ENCODE measurements at regions not wholly inside any gene's neighbourhood (a gene's known extent, or its start where the extent isn't known, plus 50 kb on each side); places are given as distances from the start of the nearest gene placed in this dataset.

DNA sequence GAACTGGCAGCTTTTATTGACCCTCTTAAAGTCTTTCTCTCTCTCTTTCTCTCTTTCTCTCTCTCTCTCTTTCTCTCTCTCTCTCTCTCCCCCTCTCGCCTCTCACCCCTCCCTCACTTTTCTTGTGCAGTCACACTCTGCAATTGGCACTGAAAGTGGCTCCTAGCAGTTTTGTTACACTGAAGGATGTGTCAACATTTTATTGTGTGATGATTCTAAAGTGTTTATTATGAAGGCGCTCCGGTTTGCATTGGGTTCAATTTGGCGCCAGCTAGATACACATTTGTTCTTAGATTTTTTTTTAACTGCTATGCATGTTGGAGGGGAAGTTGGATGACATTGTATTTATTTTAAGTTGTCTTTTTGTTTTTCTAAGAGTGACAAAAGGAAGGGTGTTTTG is 64.0 kb upstream of the CHRM3 start:
- no peak for DNase-seq (ENCODE audit: low spot score)

DNA sequence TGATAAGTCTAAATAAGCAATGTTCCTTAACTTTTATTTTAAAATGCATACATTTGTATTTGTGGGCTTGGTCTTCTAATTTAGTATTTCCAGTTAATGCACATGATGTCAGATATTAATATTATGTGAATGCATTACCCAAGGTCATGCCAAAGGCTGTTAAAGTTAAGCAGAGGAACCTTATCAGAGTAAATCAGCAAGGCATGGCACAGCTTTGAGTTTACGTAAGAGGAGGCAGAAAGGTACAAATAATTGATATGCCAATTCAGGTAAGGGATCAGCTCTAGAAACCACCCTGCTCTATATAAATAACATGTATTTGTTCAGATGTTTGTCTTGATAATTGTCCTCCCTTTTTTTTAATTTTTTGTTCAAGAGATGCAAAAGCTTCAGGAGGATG is 64.5 kb upstream of the CHRM3 start:
- DNase-seq (ENCODE audit: low spot score), result no peak

DNA sequence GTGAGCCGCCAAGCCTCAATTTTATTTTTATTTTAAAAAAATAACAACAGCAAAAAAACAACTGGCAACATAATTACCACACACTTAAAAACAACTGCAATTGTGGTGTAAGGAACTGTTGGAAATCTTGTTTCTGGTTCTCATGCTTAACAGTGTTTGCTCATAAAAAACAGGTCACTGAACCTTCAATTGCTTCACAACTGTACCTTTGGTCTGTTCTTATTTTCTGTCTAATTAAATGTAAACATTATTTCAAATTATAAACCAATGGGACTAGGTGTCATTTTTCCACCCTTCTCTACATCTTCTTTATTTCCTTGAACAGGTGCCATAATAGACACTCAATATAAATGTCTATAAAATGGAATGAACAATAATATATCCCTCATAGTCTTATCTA is 68.4 kb upstream of the CHRM3 start:
- DNase-seq (ENCODE audit: low spot score), result no peak

DNA sequence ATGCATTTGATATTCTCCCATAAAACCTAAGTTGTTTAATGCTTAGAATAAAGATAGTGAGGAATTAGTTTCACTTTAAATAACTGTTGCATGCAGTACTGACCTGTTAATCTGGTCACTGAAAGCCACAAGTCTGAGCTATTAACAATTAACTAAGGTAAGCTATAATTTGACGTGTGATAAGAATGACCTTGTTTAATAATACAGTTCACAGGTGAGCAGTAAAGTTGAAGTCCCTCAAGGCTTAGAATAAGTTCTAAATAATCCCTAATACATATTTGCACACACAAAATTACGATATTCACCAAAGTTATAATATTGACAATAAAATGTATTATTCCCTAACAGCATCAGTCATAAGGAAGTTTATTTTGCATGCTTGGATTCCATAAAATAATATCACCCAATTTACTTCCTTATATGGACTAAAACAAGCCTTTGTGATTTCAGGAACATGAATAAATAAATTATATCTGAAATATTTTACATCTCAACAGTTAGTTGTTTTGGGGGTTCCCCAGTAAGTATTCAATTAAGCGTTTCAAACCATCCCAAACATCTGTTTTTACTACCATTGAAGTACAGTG is 70.6 kb upstream of the CHRM3 start:
- DNase-seq (ENCODE audit: low spot score), result no peak

DNA sequence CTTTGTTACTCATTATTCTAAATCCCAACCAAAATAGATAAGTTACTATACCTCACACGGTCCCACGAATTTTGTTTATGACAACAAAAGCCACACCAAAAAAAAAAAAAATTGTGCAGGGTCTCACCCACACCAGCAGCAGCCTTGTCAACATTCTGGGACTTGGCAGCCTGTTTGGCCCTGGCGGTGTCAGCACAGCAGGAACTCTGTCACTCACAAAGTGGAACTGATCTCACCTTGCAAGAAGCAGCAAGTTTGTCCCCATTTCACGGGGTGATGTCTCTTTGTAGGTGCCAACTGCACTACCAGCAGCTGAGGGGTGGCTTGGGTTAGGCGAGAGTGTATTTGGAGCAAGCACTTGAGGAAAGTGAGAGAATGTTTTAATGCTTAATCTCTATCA is 75.0 kb upstream of the CHRM3 start:
- DNase-seq (ENCODE audit: low spot score), result no peak

DNA sequence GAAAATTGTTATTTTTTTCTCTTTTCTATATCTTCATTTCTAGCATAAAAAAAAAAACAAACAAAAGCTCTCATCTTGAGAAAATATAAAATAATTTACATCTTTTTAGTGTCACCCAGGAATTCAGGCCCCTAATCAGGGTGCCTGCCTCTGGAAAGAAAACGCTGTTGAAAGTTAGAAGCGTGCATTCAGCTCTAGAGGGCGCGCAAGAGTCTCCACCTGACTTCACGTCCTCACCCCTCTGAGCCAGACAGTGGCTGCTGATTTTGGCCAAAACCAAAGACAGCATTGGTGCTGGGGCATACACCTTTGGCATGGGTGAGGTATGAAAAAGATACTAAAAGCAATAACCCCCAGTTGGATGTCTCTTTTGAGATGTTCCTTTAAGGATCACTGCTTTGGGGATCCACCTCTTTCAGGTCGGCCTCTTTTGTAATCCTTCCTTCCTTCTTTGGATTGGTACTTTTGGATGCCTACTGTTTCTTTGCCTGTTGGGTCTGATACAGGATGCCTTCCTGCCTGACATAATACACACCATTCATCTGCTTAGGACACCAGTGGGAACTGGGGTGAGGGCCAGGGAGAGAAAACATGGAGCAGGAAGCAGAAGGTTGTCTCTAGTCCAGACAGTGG is 77.6 kb upstream of the CHRM3 start:
- DNase-seq (ENCODE audit: low spot score), result peak; percentile 21

DNA sequence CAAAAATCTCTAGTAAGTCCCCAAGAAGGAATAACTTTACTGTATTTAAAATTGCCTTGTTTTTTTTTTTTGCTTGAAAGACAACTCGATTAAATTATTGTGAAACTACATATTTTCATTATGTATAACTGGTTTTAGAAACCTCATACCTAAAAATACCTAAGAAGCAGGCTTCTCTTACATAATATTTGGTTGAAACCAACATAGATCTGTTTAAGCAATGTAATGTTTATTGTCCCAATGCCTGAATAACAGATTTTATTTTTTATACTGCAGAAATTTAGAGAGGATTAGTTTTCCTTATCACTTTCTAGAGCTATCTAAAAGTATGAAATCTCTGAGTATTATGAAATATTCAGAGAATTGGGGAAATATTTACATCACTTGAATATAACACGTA is 78.5 kb upstream of the CHRM3 start:
- DNase-seq (ENCODE audit: low spot score), result no peak

DNA sequence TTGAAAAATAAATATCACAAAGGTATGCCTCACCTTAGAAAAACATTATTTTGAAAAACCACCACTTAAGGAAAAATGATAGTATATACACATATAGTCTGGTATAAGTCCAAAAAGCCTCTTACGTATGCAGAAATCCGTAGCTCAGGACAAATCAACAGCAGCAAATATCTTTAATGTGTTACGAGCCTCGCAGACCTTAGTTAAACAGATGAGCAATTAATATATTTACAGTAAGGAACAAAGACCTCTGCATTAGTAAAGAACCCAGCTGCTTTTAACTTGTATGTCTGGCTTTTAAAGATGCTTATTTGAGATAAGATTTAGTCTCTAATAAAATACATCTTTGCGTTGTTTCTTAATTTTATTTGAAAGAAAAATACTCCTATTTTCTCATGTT is 79.9 kb upstream of the CHRM3 start:
- no peak for DNase-seq (ENCODE audit: low spot score)

DNA sequence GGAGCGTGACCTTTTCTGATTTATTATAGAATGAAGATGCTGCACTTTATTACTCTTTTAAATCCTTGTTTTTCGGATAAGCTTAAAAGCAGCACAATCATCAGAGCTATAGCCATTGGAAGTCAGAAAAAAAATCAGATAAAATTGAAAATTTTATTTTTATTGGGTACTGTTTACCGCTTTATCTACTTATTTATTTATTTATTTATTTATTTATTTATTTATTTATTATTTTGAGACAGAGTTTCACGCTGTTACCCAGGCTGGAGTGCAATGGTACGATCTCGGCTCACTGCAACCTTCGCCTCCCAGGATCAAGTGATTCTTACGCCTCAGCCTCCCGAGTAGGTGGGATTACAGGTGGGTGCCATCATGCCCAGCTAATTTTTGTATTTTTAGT is 83.1 kb upstream of the CHRM3 start:
- DNase-seq (ENCODE audit: low spot score), result no peak

DNA sequence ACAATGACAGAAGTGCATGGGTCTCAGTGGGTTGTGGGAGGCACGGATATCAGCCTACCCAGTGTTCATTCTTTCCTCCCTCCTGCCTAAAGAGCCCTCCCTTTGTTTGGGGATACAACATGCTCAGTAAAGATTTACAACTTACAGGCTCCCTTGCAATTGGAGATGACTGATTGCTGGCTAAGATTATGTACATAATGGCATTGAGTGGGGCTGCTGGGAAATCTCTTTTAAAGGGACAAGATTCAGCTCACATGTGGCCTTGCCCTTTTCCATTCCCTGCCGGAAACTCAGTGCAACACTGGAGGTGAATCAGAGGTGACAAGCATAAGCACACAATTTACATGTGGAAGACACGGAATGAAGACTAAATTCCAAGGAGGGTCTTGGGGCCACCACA is 83.7 kb upstream of the CHRM3 start:
- DNase-seq (ENCODE audit: low spot score), result no peak

DNA sequence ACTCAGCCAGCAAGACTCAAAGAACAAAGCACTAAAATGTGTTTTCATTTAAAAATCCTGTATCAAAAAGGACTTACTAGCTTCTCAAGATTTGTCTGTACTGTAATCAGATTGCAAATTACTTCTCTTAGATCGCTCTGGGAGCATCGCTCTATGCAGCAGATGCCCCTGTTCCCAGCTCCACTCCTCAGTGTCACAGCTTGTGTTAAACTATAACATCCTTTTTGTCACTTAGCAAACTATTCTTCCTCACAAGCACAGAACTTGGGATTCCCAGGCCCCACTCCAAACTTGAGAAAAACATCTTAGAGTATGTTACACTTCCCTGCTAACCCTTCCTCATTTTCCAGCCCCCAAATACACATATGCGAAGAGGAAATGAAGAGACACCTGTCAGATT is 85.1 kb upstream of the CHRM3 start:
- no peak for DNase-seq (ENCODE audit: low spot score)

DNA sequence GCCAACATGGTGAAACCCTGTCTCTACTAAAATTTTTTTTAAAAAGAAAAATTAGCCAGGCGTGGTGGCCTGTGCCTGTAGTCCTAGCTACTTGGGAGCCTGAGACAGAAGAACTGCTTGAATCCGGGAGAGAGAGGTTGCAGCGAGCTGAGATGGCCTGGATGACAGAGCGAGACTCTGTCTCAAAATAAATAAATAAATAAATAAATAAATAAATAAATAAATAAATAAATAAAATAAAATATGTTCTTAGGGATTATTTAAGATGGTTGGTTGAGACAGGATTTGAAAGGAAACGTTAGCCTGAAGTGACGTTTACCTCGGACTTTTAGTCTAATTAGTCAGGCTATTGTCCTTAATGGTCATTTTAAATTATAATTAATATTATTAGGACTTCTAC is 88.5 kb upstream of the CHRM3 start:
- DNase-seq (ENCODE audit: low spot score), result no peak

DNA sequence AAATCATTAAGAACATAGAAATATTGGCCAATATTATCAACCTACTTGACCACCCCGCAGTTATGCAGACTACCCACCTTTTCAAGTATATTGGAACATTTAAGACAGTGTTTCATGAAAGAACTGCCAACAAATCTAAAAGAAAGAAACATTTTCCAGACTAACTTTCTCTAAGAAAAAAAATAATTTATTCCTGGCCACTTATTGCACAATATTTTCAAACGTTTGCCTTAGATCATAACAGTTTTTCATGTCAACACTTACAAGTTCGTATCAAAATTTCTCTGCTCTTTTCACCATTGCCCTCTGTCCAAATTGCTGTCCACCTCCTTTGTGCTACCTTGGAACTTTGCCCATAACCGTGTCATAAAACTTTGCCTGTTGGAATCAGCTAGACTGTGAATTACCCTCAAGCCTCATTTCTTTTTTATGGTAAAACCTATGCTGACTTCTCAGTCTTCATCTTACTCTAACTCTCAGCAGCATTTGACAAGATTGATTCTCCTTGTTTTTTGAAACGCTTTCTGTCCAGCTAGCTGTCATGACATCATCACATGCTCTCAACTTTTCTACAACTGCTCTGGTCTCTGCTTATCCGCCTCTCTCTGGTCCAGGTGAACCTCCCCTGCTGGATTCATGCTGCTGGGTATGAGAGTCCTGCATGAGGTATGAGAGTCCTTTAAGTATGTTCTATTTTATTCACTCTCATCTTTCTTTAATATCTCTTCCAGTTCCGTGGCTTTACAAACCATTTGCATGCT is 92.8 kb upstream of the CHRM3 start:
- DNase-seq (ENCODE audit: low spot score), result no peak

DNA sequence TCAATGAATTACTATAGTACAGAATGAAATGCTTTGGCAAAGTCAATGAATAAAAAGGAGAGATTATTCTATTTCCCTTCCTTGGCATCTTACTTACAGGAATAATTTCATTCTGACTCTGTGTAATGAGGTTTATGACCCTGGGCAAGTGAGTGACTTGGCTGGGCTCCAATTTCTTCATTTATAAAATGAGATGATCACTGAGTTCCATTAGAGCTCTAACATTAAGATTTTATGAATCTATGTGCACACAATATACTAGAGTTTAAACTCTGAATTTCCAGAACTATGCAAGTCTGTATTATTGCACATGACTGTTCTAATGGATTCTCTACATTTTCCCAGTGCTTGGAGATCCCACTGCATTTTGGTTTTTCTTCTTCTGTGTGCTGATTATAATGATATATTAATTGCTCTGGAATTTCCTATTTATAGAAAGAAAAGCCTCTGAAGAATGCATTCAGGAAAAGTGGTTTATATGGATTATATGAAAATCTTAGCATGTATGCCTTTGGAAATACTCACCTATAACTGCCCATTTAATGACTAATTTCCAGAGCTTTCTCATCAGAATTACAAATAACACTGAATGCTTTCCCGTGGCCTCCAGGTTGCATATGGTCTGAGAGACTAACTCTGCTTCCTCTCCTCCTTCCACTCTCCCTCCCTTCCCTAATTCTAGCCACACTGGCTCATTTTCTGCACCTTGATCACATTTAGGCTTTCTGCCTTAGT is 97.4 kb upstream of the CHRM3 start:
- no peak for DNase-seq (ENCODE audit: low spot score)

DNA sequence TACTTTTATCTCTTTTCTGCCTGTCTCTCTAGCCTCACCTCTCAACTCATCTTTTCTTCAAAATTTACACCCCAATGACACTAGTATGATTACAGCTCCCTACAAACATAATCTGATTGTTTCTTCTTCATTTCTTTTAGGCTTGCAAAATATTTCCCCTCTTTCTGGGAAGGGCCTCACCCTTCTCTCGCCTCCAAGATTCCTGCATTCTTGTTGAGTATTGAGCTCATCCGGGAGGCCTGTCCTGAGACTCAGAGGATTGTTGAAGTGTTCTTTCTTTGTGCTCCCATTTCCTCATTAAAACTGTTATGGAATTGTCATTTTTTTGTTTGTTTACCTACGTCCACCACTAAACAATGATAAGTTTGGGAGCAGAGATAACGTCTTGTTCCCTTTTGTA is 99.1 kb upstream of the CHRM3 start:
- no peak for DNase-seq (ENCODE audit: low spot score)

DNA sequence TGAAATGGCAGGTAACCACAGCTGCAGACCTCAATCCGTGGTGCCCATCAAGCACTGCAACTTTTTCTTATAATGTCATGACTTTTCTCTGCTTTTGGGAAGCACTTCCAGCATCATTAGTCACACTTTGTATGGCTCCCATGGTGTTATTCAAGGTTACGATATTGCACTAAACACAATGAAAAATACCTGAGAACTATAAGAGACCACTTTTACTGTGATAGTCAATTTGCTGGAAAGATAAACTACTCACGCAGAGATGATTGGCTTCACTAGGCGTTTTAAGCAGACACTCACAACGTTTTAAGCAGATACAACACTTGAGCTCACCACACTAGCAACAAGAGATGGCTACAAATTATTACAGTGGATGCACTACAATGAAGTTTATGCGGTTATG is 103.2 kb upstream of the CHRM3 start:
- no peak for DNase-seq (ENCODE audit: low spot score)

DNA sequence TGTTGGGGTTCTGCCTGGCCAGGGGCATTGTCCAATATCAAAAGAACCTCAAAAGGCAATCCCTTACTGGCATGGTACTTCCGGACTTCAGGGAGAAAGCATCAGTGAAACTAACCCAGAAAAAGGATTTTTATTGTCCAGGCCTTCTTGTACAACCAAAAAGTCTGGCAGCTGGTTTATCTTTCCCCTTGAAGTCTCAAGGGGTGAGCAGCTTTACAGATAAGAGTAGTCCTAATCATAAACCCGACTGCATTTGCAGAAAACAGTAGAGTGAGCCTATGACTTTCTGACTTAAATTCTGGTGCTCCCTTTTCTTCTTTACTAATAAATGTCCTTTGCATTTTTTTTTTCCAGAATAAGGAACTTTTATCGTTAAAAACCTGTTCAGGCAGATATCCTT is 104.0 kb upstream of the CHRM3 start:
- DNase-seq (ENCODE audit: low spot score), result no peak

DNA sequence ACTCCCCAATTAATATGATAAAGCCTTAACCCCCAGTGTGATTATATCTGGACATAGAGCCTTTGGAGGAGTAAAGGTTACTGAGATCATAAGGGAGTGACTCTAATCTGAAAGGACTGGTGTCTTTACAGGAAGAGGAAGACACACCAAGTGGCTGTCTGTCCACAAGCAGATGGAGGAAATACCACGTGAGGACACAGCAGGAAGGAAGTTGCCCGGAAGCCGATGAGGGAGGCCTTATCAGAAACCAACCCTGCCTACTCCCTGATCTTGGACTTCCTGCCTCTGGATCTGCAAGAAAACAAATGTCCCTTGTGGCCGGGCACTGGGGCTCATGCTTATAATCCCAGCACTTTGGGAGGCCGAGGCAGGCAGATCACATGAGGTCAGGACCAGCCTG is 110.3 kb upstream of the CHRM3 start:
- DNase-seq (ENCODE audit: low spot score), result no peak

DNA sequence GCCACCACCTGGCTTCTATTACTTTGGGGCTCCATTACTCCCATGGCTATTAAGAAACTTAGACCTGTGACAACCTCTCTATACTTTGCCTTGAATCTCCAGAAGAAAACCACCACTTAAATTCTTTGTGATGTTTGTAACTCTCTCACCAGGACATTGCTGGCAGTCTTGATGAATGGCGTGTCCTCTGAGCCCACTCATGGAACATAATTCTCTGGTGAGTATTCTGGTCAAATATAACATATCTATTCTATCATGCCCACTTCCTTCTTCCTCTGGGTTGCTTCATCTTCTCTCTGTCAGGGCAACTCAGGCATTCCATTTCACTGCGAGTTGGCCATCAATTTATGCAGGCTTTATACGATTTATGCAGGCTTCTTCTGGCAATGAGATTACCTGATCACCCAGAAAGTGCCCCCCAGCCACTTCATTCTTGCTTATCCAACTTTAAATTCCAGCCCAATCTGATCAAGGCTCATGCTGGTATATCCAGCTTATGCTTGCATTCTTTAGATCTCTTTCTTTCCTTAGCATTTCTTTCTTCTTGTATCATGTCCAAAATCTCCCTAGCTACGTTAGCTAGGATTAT is 112.0 kb upstream of the CHRM3 start:
- no peak for DNase-seq (ENCODE audit: low spot score)

DNA sequence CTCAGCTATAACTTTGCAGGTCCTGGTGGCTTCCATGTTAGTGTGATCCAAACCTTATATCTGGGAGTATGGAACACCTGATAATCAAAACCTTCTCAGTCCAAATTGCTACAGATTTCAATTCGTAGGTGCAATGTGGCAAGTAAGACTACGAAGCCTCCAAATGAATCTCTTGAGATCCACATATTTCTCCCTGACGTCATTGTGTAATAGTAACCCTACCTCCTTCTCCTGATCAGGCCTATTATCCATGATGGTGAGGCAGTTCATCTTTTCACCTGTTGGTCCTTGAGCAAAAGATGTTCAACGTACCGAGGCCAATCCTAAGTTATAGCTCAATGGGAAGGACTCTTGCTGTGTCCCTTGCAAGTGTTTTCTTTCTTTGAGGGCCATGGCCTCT is 115.9 kb upstream of the CHRM3 start:
- no peak for DNase-seq (ENCODE audit: low spot score)

DNA sequence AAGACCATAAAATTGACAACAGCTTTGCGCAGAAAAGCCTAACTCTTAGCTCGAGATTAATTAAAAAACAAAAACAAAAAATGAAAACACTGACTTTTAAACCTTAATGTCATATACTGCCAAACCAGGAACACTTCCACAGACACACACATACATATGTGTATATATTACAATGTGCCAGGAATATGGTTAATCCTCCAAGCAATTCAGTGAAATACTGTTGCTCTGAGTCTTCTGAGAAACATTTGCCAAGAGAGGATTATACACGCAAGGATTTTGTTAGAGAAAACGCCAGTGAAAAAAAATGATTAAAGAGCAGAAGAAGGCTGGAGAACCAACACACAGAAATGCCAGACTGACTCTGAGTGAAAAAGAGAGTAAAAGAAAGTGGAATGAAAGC is 116.7 kb upstream of the CHRM3 start:
- no peak for DNase-seq (ENCODE audit: low spot score)

DNA sequence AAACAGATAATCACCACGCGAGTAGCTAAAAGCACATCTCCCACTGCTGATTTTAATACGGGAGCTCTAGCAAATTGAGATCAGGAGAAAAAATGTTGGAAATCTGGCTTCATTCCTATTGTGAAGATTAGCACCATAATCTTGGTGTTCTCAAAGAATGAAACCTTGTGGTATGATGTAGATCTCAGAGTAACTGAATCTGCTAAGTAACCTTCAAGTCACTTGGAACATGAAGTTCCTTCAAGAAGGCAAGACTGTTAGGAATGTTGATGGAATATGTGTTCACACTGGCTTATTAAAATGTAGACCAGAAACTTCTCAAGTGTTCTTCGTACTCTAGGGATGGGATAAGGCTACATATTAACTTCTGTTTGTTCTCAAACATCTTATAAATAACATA is 117.4 kb upstream of the CHRM3 start:
- no peak for DNase-seq (ENCODE audit: low spot score)

DNA sequence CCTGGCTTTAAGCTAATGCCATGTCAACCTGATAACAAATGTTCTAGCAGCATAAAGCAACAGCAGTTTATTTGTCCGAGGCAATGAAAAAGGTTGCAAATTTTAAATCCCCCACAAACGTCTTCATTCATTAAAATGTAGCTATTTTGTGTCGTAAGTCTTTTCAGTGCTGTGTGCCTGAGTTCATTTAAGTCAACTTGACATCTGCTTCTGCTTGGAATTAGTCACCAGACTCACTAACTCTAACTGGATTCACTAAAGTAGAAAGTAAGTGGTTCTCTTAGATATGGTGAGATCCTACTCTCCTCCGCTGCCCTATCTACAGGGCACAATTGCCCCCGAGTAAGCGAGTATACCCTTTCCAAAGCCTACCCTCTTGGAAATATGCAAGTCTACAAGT is 118.4 kb upstream of the CHRM3 start:
- no peak for DNase-seq (ENCODE audit: low spot score)
